Sigmoid colon (tissue), 4 donors: ENCODE measurements at regions not wholly inside any gene's neighbourhood (a gene's known extent, or its start where the extent isn't known, plus 50 kb on each side); places are given as distances from the start of the nearest gene placed in this dataset.

Source experiments
- POLR2A ChIP-seq, 2 donors: fragments of 450-650 bp; IDR thresholded peaks; one replicate each; pipeline ENCODE4 v1.6.1; 2016; ENCODE audit warnings: antibody characterized with exemption in 2 of 2, mild to moderate bottlenecking in 2 of 2, moderate library complexity in 2 of 2
- POLR2AphosphoS5 ChIP-seq, 4 donors: sonication (generic); formaldehyde crosslinking; IDR thresholded peaks; one replicate each; pipeline ENCODE4 v1.6.1; 2017; ENCODE audit warnings: antibody characterized with exemption in 4 of 4
- TF ChIP-seq, protein P1 (sequence below), 4 experiments: fragments of 450-650 bp in 3 of 4; fragments of 200-600 bp in 1 of 4; IDR thresholded peaks; one replicate each; pipeline ENCODE4 v1.5.1; 2016 to 2019; ENCODE audit warnings: antibody characterized with exemption in 4 of 4, mild to moderate bottlenecking in 3 of 4, moderate library complexity in 2 of 4

DNA sequence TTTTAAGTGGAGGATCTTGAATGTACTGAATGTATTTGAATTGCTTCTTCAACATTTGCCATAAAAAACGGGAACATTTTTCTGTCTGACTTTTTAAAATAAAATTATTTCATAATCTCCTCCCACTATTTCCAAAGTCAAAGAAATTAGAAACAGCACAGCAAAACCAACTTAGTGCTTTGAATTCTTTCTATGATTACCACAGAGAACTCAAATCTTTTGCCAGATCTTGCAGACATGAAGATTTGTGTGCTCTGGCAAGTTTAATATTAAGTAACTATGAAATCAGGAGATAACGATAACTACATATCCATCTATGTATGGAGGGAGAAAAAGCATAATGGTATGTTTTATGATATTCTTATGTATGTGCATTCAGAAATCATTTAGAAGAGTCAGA, 982.2 kb downstream of the PCDH7 start:
- TF ChIP-seq, protein P1, sequence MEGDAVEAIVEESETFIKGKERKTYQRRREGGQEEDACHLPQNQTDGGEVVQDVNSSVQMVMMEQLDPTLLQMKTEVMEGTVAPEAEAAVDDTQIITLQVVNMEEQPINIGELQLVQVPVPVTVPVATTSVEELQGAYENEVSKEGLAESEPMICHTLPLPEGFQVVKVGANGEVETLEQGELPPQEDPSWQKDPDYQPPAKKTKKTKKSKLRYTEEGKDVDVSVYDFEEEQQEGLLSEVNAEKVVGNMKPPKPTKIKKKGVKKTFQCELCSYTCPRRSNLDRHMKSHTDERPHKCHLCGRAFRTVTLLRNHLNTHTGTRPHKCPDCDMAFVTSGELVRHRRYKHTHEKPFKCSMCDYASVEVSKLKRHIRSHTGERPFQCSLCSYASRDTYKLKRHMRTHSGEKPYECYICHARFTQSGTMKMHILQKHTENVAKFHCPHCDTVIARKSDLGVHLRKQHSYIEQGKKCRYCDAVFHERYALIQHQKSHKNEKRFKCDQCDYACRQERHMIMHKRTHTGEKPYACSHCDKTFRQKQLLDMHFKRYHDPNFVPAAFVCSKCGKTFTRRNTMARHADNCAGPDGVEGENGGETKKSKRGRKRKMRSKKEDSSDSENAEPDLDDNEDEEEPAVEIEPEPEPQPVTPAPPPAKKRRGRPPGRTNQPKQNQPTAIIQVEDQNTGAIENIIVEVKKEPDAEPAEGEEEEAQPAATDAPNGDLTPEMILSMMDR (IDR thresholded peaks at IDR 0.05), result no peak
- TF ChIP-seq POLR2A (IDR thresholded peaks at IDR 0.05) (no peak), POLR2AphosphoS5 (IDR thresholded peaks at IDR 0.05) (no peak)
